Activated CD8-positive, alpha-beta T cell treated with anti-CD3 and anti-CD28 coated beads, Interleukin-2, amount 10 ng/mL, durations not matched to agents 7 days and 5 days (primary cell): ENCODE measurements at regions not wholly inside any gene's neighbourhood (a gene's known extent, or its start where the extent isn't known, plus 50 kb on each side); places are given as distances from the start of the nearest gene placed in this dataset.
"Not testable (repeated sequence)": the region's sequence is repeated elsewhere in the genome, so short reads cannot be mapped to it uniquely, and the experiment has no call there.

Experiments used
- ATAC-seq: fragments of 150-1000 bp; cut with Tn5 transposase; one replicate; pipeline ENCODE4 v1.10.0; 2021; ENCODE audit warnings: moderate library complexity
- CTCF ChIA-PET: fragments of 350-600 bp; sonication (Branson Sonifier 250); formaldehyde crosslinking; loops from one replicate; lab custom pipeline; 2021; ENCODE audit warnings: antibody characterized with exemption; lab: Charles Lee
- POLR2A ChIA-PET: fragments of 350-600 bp; sonication (Branson Sonifier 250); formaldehyde crosslinking; loops from one replicate; lab custom pipeline; 2021; ENCODE audit warnings: antibody characterized with exemption; lab: Charles Lee
- DNase-seq: peaks from one replicate; pipeline ENCODE4 v3.0.0-alpha.2; 2020
- H3K27ac Mint-ChIP-seq: one replicate; pipeline ENCODE4 v1.8.0; 2021; ENCODE audit warnings: mild to moderate bottlenecking, mixed read lengths
- H3K27me3 Mint-ChIP-seq: one replicate; pipeline ENCODE4 v1.8.0; 2021; ENCODE audit warnings: low read depth, mixed read lengths
- H3K36me3 Mint-ChIP-seq: one replicate; pipeline ENCODE4 v1.8.0; 2021; ENCODE audit warnings: low read depth, mixed read lengths
- H3K4me1 Mint-ChIP-seq: one replicate; pipeline ENCODE4 v1.8.0; 2021; ENCODE audit warnings: low read depth, mixed read lengths
- H3K4me3 Mint-ChIP-seq: one replicate; pipeline ENCODE4 v1.8.0; 2021; ENCODE audit warnings: mild to moderate bottlenecking, mixed read lengths
- H3K9me3 Mint-ChIP-seq: one replicate; pipeline ENCODE4 v1.8.0; 2022; ENCODE audit warnings: mixed read lengths; ENCODE audit not compliant: insufficient read depth

GRCh38 chr7:79608005-79608404, 154.5 kb upstream of the MAGI2 start:
- ChIA-PET CTCF (no interaction called here), POLR2A (no interaction called here)
- ATAC-seq (no peak), DNase-seq (no peak)
- no peaks in the 10 kb centered on the region for H3K9me3 Mint-ChIP-seq
- H3K4me1 Mint-ChIP-seq, result no peaks in the 10 kb centered on the region
- H3K36me3 Mint-ChIP-seq, result no peaks in the 10 kb centered on the region
- no peak overlapping the region for H3K4me3 Mint-ChIP-seq
- no peak overlapping the region for H3K27ac Mint-ChIP-seq
- no peaks in the 10 kb centered on the region for H3K27me3 Mint-ChIP-seq

- Mint-ChIP-seq H3K27me3 (no peaks in the 10 kb centered on the region), H3K27ac (no peak overlapping the region), H3K9me3 (no peaks in the 10 kb centered on the region), H3K36me3 (no peaks in the 10 kb centered on the region), H3K4me3 (no peak overlapping the region), H3K4me1 (no peaks in the 10 kb centered on the region)
- DNase-seq, result no peak
- POLR2A ChIA-PET, result no interaction called here
- CTCF ChIA-PET, result no interaction called here
- ATAC-seq, result no peak
Observed at GRCh38 chr7:79604841-79605240, 151.4 kb upstream of the MAGI2 start.

DNA sequence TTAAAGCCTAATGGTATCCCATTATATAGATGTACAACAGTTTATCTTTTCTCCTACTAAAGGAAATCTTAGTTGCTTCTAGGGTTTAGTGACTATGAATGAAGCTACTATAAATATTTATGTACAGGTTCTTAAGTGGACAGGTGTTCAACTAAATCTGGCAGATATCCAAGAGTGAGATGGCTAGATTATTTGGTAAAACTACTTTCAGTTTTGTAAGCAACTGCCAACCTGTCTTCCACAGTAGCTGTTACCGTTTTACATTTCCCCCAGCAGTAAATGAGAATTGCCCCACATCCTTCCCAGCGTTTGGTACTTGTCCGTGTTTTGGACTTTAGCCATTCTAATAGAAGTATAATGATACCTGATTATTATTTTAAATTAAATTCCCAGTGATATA, 144.9 kb upstream of the MAGI2 start:
- ChIA-PET CTCF (no interaction called here), POLR2A (no interaction called here)
- no peaks in the 10 kb centered on the region for H3K9me3 Mint-ChIP-seq
- no peak overlapping the region for H3K4me3 Mint-ChIP-seq
- no peaks in the 10 kb centered on the region for H3K36me3 Mint-ChIP-seq
- no peak for ATAC-seq
- no peaks in the 10 kb centered on the region for H3K27me3 Mint-ChIP-seq
- H3K4me1 Mint-ChIP-seq, result no peaks in the 10 kb centered on the region
- no peak for DNase-seq
- no peak overlapping the region for H3K27ac Mint-ChIP-seq

DNA sequence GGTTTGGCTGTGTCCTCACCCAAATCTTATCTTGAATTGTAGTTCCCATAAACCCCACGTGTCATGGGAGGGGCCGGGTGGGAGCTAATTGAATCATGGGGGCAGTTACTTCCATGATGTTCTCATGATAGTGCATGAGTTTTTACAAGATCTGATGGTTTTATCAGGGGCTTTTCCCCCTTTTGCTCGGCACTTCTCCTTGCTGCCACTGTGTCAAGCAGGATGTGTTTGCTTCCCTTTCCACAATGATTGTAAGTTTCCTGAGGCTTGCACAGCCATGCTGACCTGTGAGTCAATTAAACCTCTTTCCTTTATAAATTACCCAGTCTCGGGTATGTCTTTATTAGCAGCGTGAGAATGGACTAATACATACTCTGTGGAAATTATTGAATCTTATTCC, 141.2 kb upstream of the MAGI2 start:
- H3K4me3 Mint-ChIP-seq, CTCF ChIA-PET, H3K36me3 Mint-ChIP-seq, H3K27ac Mint-ChIP-seq, H3K9me3 Mint-ChIP-seq, DNase-seq, H3K4me1 Mint-ChIP-seq, ATAC-seq, POLR2A ChIA-PET, H3K27me3 Mint-ChIP-seq: not testable (repeated sequence)

GRCh38 chr7:79593866-79594301, 140.4 kb upstream of the MAGI2 start:
- Mint-ChIP-seq H3K9me3 (no peaks in the 10 kb centered on the region), H3K4me1 (no peaks in the 10 kb centered on the region), H3K4me3 (no peak overlapping the region), H3K36me3 (no peaks in the 10 kb centered on the region), H3K27me3 (no peaks in the 10 kb centered on the region), H3K27ac (no peak overlapping the region)
- CTCF ChIA-PET, result no interaction called here
- no peak for ATAC-seq
- POLR2A ChIA-PET, result no interaction called here
- no peak for DNase-seq

GRCh38 chr7:79590916-79591623, 137.6 kb upstream of the MAGI2 start:
- no peaks in the 10 kb centered on the region for H3K4me1 Mint-ChIP-seq
- ATAC-seq (no peak), DNase-seq (no peak)
- CTCF ChIA-PET, result no interaction called here
- no peak overlapping the region for H3K4me3 Mint-ChIP-seq
- no peaks in the 10 kb centered on the region for H3K9me3 Mint-ChIP-seq
- no peaks in the 10 kb centered on the region for H3K27me3 Mint-ChIP-seq
- POLR2A ChIA-PET, result no interaction called here
- H3K27ac Mint-ChIP-seq, result no peak overlapping the region
- no peaks in the 10 kb centered on the region for H3K36me3 Mint-ChIP-seq

DNA sequence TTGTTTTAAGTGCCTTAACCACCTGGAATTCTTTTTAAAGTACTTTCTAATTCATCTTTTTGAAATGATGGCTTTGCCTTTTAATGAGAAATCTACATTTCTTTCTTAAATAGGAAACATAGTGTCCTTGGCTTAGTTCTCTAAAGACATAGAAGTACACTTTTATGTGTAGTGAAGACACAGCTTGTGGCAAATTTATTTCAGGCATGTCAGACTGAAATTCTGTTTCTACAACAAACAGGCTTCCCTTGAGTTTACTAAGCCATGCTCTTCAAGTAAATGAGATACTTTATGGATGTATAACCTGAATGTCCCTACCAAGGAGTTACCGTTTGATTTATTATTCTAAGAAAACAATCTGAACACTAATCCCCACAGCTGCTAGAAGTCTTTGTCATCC, 136.9 kb upstream of the MAGI2 start:
- DNase-seq, result no peak
- H3K9me3 Mint-ChIP-seq, result no peaks in the 10 kb centered on the region
- H3K36me3 Mint-ChIP-seq, result no peaks in the 10 kb centered on the region
- H3K27ac Mint-ChIP-seq, result no peak overlapping the region
- no peaks in the 10 kb centered on the region for H3K4me1 Mint-ChIP-seq
- no peaks in the 10 kb centered on the region for H3K27me3 Mint-ChIP-seq
- CTCF ChIA-PET, result no interaction called here
- ATAC-seq, result no peak
- H3K4me3 Mint-ChIP-seq, result no peak overlapping the region
- POLR2A ChIA-PET, result no interaction called here

- no peak for ATAC-seq
- ChIA-PET POLR2A (no interaction called here), CTCF (no interaction called here)
- Mint-ChIP-seq H3K27ac (no peak overlapping the region), H3K36me3 (no peaks in the 10 kb centered on the region), H3K4me1 (no peaks in the 10 kb centered on the region), H3K27me3 (no peaks in the 10 kb centered on the region), H3K4me3 (no peak overlapping the region), H3K9me3 (no peaks in the 10 kb centered on the region)
- DNase-seq, result no peak
Observed at GRCh38 chr7:79570903-79571302, 117.4 kb upstream of the MAGI2 start.

GRCh38 chr7:79563821-79564522, 110.5 kb upstream of the MAGI2 start:
- CTCF ChIA-PET, result no interaction called here
- no peaks in the 10 kb centered on the region for H3K9me3 Mint-ChIP-seq
- ATAC-seq (no peak), DNase-seq (no peak)
- POLR2A ChIA-PET, result no interaction called here
- H3K27ac Mint-ChIP-seq, result no peak overlapping the region
- H3K36me3 Mint-ChIP-seq, result no peaks in the 10 kb centered on the region
- H3K27me3 Mint-ChIP-seq, result no peaks in the 10 kb centered on the region
- H3K4me3 Mint-ChIP-seq, result no peak overlapping the region
- H3K4me1 Mint-ChIP-seq, result no peaks in the 10 kb centered on the region

- Mint-ChIP-seq H3K9me3 (no peaks in the 10 kb centered on the region), H3K27ac (no peak overlapping the region), H3K36me3 (no peaks in the 10 kb centered on the region), H3K27me3 (no peaks in the 10 kb centered on the region), H3K4me1 (no peaks in the 10 kb centered on the region), H3K4me3 (no peak overlapping the region)
- DNase-seq (no peak), ATAC-seq (no peak)
- ChIA-PET CTCF (no interaction called here), POLR2A (no interaction called here)
Observed at GRCh38 chr7:79555571-79555970, 102.1 kb upstream of the MAGI2 start.

GRCh38 chr7:79553811-79554555, 100.5 kb upstream of the MAGI2 start:
- ChIA-PET CTCF (no interaction called here), POLR2A (no interaction called here)
- H3K4me1 Mint-ChIP-seq, result no peaks in the 10 kb centered on the region
- H3K27me3 Mint-ChIP-seq, result no peaks in the 10 kb centered on the region
- no peak for DNase-seq
- no peak for ATAC-seq
- H3K27ac Mint-ChIP-seq, result no peak overlapping the region
- H3K4me3 Mint-ChIP-seq, result no peak overlapping the region
- H3K9me3 Mint-ChIP-seq, result no peaks in the 10 kb centered on the region
- H3K36me3 Mint-ChIP-seq, result no peaks in the 10 kb centered on the region

GRCh38 chr7:79552463-79552862, 99.0 kb upstream of the MAGI2 start:
- ATAC-seq, result no peak
- H3K36me3 Mint-ChIP-seq, result no peaks in the 10 kb centered on the region

More at GRCh38 chr7:79552463-79552862, 99.0 kb upstream of the MAGI2 start:
- POLR2A ChIA-PET, result no interaction called here
- Mint-ChIP-seq H3K9me3 (no peaks in the 10 kb centered on the region), H3K27ac (no peak overlapping the region), H3K27me3 (no peaks in the 10 kb centered on the region), H3K4me1 (no peaks in the 10 kb centered on the region), H3K4me3 (no peak overlapping the region)
- no peak for DNase-seq
- CTCF ChIA-PET, result no interaction called here
